ENCODE measurements at regions not wholly inside any gene's neighbourhood (a gene's known extent, or its start where the extent isn't known, plus 50 kb on each side); places are given as distances from the start of the nearest gene placed in this dataset.
A peak's percentile ranks its signal among the peaks of the same experiment; 100 is the strongest.

DNA sequence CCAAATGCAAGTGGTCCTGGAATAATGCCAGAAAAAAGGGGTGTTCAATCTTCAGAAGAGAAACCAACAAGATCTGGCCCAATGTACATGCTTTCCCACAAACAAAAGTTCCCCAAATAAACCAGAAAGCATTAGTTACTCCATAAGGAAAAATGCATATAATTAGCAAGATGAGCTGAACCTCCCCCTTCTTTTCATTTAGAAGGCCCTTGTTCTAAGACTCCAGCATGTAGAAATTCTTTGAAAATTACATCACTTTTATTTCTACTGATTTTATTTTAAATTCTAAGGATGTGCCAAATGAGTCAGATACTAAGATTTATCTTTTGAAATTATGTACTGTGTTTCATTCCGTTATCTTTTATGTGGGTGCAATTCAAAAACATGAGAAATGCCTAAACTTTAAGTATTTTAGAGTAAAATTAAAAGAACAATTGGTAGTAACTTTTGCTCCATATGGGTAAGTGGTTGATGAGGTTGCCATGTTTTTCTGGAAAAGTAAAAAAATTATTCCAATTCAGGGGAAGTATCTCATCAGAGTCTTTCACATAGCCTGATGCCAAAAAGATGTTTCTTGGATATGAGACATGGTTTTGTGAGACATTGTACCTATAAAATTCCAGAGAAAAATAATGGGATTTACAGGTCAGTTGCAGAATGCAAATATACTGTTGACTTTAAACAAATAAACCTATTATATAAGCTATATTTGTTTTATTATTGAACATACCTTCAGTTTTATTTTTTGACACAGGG lies 106.5 kb upstream of the CCDC112 start:
- DNase-seq (ENCODE audit: low spot score): no peak

DNA sequence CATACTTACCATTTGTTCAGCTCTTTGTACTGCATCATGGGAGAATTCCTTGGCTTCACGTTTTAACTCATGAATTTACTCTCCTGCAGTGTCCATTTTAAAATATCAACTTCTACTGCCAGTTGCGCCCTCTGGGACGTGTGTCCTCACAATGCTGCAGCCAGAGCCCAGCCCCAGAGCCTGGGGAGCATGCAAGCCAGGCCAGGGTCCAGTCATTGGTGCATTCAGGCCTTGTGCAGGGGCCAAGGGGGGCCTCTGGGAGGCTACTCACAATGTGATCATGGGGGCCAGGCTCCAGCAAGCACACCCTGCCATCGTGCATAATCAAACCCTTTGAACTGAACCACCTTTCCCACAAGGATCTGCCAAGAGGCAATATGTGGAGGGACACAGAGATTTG lies 105.6 kb upstream of the CCDC112 start:
- no peak for DNase-seq (ENCODE audit: low spot score)

DNA sequence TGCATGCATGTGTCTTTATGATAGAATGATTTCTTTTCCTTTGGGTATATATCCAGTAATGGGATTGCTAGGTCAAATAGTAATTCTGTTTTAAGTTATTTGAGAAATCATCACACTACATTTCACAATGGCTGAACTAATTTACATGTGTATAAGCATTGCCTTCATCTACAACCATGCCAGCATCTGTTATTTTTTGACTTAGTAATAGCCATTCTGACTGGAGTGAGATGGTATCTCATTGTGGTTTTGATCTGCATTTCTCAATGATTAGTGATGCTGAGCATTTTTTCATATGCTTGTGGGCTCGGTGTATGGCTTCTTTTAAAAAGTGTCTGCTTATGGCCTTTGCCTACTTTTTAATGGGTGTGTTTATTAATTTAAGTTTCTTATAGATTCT lies 102.3 kb upstream of the CCDC112 start:
- DNase-seq (ENCODE audit: low spot score): no peak

DNA sequence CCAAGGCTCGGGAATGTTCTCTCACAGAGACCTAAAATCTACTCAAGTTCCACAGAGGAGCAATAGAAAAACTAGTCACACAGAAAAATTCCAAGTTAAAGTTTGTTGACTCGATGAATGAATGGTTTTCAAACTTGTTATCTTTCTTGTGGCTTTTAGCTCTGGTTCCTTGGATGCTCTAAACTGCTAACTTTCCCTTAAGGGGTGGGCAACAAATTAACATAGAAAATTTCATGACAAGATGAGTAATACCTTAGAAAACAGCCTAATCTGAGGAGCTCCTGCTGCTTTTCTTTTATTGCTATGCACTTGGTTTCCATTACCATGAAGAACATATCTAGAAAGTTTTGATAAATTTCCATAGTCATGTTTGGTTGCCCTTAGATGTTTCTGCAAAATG lies 100.2 kb upstream of the CCDC112 start:
- no peak for DNase-seq (ENCODE audit: low spot score)

DNA sequence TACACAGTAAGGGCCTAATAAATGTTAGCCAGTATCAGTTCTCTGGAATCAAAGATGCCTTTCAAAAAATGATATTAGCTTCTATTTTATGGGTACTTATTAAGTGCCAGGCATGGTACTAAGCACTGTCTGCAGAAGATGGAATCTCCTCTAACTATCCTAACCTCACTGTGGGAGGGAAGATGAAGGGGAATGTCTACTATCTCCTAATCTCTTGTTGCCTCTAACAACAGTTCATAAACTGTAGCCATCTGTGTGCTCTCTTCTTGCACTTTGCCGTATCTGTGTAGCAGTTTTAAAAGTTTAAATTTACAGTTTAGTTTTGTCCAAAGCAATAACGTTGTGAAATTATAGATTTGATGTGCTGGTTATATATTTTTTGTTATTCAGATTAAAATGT lies 99.6 kb upstream of the CCDC112 start:
- no peak for DNase-seq (ENCODE audit: low spot score)

DNA sequence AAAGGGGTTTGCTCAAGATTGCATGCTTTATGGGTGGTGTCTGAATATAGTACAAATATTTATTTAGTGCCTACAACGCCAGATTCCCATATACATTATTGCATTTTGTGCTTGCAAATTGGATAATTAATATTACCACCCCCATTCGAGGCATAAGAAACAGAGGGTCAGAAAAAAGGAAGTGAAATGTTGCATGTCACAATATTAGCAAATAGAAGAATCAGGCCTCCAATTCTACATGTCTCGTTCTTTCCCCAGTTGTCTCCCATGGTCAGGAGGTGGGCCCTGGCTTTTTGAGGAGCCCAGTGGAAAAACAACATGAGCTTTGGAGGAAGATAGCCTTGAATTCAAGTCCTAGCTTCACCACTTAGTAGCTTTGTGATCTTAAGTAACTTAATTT lies 98.1 kb upstream of the CCDC112 start:
- DNase-seq (ENCODE audit: low spot score): no peak

DNA sequence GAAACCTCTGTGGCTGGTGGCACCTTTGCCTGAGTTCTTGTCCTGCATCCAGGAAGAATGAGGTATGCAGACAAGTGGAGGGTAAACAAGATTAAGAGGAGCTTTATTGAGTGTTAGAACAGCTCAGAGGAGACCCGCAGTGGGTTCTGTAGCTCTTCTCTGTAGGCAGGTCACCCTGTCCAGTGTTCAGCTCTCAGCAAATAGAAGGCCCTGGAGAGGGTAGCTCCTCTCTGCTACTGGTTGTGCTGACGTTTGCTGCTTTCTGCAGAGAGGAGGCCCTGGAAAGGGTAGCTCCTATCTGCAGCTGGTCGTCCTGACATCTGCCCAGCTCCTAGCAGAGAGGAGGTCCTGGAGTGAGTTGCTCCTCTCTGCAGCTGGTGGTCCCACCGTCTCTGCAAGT lies 96.8 kb upstream of the CCDC112 start:
- DNase-seq (ENCODE audit: low spot score): no peak

DNA sequence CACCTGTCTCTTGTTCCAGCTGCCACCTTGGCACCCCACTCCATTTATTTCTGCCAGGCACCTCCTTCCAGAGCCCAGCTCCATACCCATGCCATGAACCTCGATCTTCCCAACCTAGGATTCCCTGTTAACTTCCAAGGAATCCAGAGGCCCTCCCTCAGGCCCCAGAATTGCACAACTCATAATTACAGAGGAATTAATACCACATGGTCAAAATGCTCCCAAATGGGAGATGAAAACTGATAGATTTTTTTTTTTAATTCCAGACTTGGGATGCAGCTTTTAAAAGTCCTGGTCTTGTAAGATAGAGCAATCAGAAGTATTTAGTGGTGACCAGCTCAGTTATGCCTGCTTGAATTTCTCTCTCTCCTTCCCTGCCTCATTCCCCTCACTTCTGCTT lies 96.2 kb upstream of the CCDC112 start:
- DNase-seq (ENCODE audit: low spot score): no peak

DNA sequence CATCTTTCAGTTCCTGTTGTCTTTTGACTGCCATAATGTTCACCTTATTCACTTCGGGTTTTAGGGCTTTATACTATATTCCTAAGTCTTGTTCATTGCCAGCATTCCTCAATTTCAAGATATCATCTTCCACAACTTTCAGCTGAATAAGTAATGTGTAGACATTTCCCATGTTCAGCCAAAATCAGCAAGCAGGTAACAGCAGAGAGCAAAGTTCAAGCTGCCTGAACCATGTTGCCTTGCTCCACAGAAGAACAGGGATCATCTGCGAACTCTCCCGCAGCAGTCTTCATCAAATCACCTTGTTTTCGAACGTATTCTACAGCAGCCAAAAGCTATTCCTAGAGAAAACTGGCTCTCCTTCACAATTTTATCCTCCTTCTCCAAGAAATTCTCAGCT lies 95.3 kb upstream of the CCDC112 start:
- DNase-seq (ENCODE audit: low spot score): no peak

DNA sequence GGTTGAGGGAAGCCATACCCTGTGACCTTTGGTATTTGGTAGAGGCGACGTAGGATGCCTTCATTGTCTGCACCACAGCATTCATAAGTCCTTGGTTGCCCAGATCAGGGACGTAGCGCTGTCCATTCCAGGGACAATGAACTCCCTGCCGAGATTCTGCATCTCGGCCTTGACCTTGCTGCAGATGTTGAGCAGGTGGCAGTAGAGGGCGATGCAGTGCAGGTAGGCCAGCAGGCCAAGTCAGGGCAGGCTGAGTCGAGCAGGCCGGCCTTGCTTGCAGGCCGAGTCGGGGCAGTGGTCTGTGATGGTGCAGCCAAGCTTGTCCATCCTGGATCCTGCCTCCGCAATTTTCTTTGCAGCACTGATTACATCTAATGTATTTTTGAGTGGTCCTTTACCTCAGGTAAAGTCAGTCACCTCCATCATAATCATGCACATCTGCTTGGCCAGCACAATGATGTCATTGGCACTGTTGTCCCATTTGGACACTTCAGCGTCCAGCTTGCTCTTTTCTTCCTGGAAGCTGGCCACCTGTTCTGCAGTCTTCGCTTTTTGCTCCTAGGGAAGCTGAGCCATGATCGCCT lies 93.4 kb upstream of the CCDC112 start:
- DNase-seq (ENCODE audit: low spot score): no peak

DNA sequence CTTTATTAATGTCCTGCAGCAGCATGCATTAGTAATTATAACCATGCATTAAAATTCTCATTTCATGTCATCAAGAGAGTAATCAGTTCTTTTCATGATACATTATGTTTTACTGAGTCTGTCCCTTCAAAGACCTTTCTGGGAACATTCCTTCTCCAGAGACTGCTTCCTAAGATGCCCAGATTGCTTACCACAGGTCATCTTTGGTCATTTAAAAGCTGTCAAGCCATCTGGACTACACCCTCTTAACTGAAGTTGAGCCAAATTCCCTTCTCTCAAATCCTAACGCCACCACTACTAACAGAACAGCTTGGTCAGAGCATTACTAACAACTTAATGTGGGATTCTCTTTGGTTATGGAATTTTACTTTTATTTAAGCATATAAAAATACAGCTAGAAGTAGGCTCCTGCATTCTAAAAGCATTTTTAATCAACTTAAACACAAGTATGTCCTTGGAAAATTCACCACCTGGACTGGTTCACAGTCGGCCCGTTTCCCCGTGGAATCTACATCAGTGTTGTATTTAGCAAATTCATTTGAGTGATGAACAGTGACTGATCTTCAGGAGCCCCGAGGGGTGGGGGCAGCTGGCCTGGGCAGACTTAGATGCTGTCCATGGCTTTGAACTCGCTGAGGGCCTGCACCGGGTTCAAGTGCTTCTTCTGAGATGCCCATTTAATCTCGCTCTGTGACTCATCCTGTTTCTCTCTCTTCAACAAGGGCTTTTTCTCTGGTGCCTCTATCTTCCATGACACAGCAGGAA lies 92.8 kb upstream of the CCDC112 start:
- DNase-seq (ENCODE audit: low spot score): no peak

DNA sequence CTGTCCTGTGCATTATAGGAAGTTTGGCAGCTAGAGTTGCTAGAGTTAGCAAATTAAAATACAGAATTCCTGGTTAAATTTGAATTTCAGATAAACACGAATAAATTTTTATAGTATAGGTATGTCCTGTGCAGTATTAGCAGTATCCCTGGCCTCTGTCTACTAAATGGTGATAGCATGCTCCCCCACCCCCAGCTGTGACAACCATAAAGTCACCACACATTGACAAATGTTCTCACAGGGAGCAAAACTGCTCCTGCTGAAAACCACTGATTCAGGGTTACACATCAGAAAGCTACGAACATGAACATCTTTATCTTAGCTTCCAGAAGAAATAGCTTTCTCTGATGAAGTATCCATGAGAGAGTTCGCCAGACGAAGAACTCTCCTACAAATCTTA lies 91.8 kb upstream of the CCDC112 start:
- DNase-seq (ENCODE audit: low spot score): no peak

DNA sequence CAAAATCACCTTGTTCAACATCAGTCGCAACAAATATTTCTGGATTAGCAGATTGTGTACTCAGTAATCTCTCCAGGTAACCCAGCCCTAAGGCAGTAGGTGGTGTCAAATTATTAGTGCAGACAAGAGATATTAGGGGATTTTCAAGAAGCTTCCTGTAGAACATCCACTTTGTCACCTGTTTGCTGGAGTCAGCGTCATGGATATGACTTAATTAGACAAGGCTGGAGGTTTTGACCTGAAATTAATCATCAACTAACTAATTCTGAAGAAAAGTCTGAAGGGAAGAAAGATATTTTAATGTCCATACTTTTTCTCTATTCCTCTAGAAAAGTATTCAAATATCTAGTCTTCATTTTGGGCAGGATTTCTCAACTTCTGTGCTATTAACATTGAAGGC lies 91.4 kb upstream of the CCDC112 start:
- no peak for DNase-seq (ENCODE audit: low spot score)

DNA sequence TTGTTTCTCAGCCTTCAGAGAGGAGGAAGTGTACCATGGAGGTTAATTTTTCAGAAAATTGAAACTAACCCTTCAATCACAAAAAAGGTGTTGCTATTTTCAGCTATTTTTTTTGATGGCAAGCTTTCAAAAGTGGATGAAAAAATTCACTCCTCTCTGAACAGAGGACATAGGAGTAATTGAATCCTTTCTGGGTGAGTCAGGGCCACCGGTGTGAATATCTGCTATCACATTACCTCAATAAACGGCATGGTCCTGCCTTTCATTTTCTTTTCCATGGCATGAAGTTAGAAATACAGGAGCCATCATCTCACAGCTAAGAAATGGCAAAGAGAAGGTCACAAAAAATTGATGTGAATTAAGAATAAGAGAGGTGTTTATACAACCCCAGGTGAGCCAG lies 90.2 kb upstream of the CCDC112 start:
- no peak for DNase-seq (ENCODE audit: low spot score)

DNA sequence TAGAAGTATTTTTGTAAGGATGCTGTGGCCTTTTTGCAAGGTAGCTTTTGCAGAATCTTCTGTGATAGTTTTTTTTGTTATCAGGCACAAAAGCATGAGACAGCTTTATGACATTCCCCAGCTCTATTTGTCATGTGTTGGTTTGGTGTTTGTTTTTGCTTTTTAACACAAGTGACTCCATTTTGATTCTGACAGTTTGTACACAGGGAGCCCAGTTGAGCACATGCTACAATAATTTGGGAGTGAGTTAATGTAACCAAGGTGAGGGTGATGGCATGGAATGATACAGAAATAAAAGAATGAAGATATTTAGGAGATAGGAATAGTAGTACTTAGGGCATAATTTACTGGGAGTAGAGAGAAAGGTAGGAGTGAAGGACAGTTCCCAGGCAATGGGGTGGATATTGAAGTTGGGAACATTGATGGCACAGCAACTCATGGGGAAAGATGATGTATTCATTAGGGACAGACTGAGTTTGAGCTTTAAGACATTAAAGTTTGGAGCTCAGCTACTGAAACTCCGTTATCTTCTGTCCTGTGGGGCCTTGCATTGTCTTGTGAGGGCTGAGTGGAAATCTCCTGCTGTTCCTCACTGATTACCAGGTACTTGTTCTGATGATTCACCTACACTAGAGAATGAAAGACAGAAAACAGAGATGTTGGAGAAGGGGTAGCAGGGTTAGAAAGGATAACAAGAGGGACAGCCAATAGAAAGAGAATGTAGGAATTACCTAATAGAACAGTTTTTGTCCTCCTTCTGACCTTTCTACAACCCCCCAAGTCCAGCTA lies 88.3 kb upstream of the CCDC112 start:
- no peak for DNase-seq (ENCODE audit: low spot score)

DNA sequence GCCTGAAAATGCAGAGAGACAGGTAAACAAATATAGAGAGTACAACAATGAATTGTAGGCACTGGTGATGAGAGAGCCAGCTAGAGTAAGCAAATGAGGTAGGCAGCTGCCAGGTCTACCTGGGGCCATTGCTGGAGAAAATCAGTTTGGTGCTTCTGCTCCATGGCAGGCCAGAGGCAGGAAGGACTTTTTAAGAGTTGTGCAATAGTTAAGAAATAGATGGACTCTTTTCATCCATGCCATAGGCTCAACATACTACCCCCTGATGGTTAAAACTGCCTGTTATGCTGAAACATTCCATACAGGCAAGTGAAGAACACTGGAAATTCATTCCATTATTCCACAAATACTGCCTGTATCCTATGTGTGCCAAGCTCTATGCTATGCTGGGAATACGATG lies 86.5 kb upstream of the CCDC112 start:
- DNase-seq (ENCODE audit: low spot score): no peak

DNA sequence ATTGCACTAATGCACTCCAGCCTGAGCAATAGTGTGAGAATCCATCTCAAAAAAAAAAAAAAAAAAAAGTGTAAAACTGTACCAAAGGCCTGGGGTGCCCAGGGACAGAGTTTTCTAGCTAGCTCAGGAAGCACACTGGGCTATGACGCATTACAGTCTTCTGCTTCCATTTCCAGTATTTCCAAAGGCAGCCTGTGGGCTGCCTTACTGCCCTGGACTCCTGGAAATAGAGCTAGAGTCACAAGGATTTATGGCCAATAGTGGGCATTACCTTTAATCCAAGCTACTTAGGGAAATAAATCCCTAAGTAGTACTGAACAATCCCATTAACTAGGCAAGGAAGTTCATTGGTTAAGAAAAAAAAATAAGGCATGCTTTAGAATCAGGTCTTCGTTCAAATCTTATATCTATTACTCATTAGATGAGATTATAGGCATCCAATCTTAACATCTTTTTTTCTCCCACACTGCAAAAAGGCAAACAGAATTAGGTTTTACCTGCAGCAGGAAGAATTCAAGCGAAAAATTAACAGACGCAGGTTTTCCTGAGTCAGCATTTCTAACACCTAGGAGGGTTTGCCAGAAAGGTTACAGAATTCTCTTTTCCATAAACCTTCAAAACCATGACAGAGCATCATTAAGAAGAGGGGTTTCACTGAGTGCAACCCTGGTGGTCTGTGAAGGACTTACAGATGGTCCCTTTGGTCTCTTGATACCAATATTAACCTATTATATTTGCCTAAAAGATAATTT lies 85.6 kb upstream of the CCDC112 start:
- DNase-seq (ENCODE audit: low spot score): no peak

DNA sequence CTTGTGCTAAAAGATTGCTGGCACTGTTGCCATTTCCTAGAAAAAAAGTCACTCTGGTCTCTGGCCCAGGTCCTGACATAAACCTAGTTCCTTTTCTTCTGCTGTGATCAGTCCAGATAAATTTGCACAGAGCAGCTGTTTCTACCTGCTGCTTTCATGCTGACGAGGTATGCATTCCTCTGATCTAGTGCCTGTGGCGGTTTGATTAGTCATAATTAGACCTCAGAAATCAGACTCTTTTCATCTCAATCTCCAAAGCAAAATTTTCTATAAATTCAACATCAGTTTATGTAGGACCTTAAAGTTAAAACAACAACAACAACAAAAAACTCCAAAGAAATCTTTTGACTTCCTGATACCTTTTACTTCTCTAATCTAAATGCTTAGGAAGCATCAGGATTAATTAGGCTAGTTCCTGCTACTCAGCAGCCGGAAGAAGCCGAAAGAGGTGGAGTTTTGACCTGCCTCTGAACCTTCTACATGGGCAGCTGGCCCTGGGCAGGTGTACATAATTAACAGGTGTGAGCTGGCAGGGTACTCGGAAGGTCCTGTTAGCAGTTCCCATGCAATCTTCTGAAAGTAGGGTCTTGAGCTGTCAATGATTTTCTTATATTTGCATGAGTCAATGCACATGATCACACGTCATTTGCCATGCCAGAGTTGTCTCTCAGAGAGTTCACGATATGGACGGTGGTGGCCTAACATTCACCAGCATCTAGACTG lies 83.3 kb upstream of the CCDC112 start:
- DNase-seq (ENCODE audit: low spot score): peak; percentile 42

DNA sequence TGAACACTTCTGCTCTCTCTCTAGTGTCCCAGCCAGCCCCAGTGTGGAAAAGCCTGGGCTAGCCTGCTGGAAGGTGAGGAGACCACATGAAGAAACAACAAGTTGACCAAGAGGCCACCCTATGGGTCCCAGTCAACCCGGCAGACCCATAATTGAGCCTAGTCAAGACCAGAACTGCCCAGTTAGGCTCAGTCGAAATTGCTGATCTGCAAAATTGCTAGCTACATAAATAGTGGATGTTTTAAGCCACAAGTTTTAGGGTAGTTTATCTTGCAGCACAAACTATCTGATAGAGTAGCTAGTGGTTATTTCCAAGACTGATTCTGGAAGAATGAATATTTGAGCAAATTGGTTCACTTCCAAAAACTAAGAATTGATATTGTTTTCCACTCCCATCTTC lies 82.3 kb upstream of the CCDC112 start:
- DNase-seq (ENCODE audit: low spot score): no peak

DNA sequence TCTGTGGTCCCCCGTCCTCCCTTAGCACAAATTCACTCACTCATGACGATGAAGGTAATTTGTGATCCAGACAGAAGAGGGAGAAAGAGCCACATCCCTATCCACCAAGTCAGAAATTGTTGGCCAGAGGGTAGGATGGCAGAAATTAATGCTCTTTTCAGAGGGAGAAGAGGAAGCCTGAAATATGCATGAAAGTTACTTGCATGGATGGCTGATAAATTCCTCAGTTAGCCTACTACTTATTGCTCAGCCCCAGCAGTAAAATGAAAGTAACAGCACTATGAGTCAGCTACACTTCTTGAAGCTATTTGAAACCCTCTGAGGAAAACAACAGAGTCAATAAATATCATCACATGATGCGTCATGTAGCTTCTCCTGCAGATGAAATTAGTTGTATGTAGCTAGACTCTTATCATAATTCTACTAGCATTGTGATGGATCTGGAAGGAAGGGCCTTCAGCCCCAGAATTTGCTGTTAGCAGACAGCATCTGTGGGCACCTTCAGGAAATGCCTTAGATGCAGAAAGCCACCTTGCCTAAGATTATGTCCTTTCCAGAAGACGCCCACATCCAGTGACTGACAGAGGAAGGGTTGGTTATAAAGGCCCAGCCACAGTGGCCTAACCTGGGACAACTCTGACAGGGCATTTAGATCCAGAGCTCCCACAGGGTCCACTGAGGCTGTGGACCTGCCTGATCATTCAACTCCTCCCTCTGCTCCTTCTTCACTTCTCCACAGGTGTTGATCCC lies 81.2 kb upstream of the CCDC112 start:
- peak; percentile 56 for DNase-seq (ENCODE audit: low spot score)
